Activated naive CD8-positive, alpha-beta T cell treated with anti-CD3 and anti-CD28 coated beads for 36 hours (primary cell): ENCODE measurements at regions not wholly inside any gene's neighbourhood (a gene's known extent, or its start where the extent isn't known, plus 50 kb on each side); places are given as distances from the start of the nearest gene placed in this dataset.
"Not testable (repeated sequence)": the region's sequence is repeated elsewhere in the genome, so short reads cannot be mapped to it uniquely, and the experiment has no call there.

Source experiments
- DNase-seq: peaks from one replicate; pipeline ENCODE4 v3.0.0; 2021
- H3K27ac Mint-ChIP-seq: one replicate; pipeline ENCODE4 v1.8.0; 2022; ENCODE audit warnings: mild to moderate bottlenecking, moderate library complexity, mixed read lengths
- H3K27me3 Mint-ChIP-seq: one replicate; pipeline ENCODE4 v1.8.0; 2022; ENCODE audit warnings: mild to moderate bottlenecking, mixed read lengths
- H3K36me3 Mint-ChIP-seq: one replicate; pipeline ENCODE4 v1.8.0; 2021; ENCODE audit warnings: mild to moderate bottlenecking, mixed read lengths
- H3K4me1 Mint-ChIP-seq: one replicate; pipeline ENCODE4 v1.8.0; 2021; ENCODE audit warnings: mixed read lengths
- H3K4me3 Mint-ChIP-seq: one replicate; pipeline ENCODE4 v1.8.0; 2022; ENCODE audit warnings: mild to moderate bottlenecking, moderate library complexity, mixed read lengths
- H3K9me3 Mint-ChIP-seq: one replicate; pipeline ENCODE4 v1.8.0; 2022; ENCODE audit warnings: mixed read lengths

- Mint-ChIP-seq H3K36me3 (no peaks in the 10 kb centered on the region), H3K9me3 (peaks cover 8% of the 10 kb centered on the region), H3K4me1 (no peaks in the 10 kb centered on the region), H3K27ac (no peak overlapping the region), H3K4me3 (no peak overlapping the region), H3K27me3 (no peaks in the 10 kb centered on the region)
- DNase-seq: no peak
Observed at GRCh38 chr3:19825193-19825592, 108.8 kb downstream of the EFHB start.

GRCh38 chr3:19822805-19823204 lies 111.2 kb downstream of the EFHB start:
- Mint-ChIP-seq H3K9me3 (peaks cover 8% of the 10 kb centered on the region), H3K27ac (no peak overlapping the region), H3K4me3 (no peak overlapping the region), H3K27me3 (no peaks in the 10 kb centered on the region), H3K36me3 (no peaks in the 10 kb centered on the region), H3K4me1 (no peaks in the 10 kb centered on the region)
- no peak for DNase-seq

GRCh38 chr3:19816631-19817030 lies 117.4 kb downstream of the EFHB start:
- Mint-ChIP-seq H3K4me1 (no peaks in the 10 kb centered on the region), H3K27ac (no peak overlapping the region), H3K36me3 (no peaks in the 10 kb centered on the region), H3K9me3 (peaks cover 2% of the 10 kb centered on the region), H3K27me3 (no peaks in the 10 kb centered on the region), H3K4me3 (no peak overlapping the region)
- no peak for DNase-seq

GRCh38 chr3:19815805-19816204 lies 118.2 kb downstream of the EFHB start:
- H3K9me3 Mint-ChIP-seq: no peaks in the 10 kb centered on the region
- no peaks in the 10 kb centered on the region for H3K27me3 Mint-ChIP-seq
- no peaks in the 10 kb centered on the region for H3K36me3 Mint-ChIP-seq
- no peak overlapping the region for H3K27ac Mint-ChIP-seq
- no peak overlapping the region for H3K4me3 Mint-ChIP-seq
- DNase-seq: no peak
- H3K4me1 Mint-ChIP-seq: no peaks in the 10 kb centered on the region

- H3K9me3 Mint-ChIP-seq, H3K36me3 Mint-ChIP-seq, H3K4me1 Mint-ChIP-seq, DNase-seq, H3K27me3 Mint-ChIP-seq, H3K27ac Mint-ChIP-seq, H3K4me3 Mint-ChIP-seq: not testable (repeated sequence)
Observed at GRCh38 chr3:19813743-19814142, 120.3 kb downstream of the EFHB start.

- Mint-ChIP-seq H3K36me3 (no peaks in the 10 kb centered on the region), H3K27ac (no peak overlapping the region)
- no peak for DNase-seq
Observed at GRCh38 chr3:19811689-19812088, 122.3 kb downstream of the EFHB start.

GRCh38 chr3:19808834-19809233 lies 125.2 kb downstream of the EFHB start:
- Mint-ChIP-seq H3K4me1 (no peaks in the 10 kb centered on the region), H3K36me3 (no peaks in the 10 kb centered on the region), H3K4me3 (no peak overlapping the region), H3K27ac (no peak overlapping the region), H3K27me3 (no peaks in the 10 kb centered on the region), H3K9me3 (no peaks in the 10 kb centered on the region)
- DNase-seq: no peak

More at GRCh38 chr3:19811689-19812088, 122.3 kb downstream of the EFHB start:
- Mint-ChIP-seq H3K4me3 (no peak overlapping the region), H3K27me3 (no peaks in the 10 kb centered on the region), H3K9me3 (no peaks in the 10 kb centered on the region), H3K4me1 (no peaks in the 10 kb centered on the region)

GRCh38 chr3:19799887-19800286 lies 134.1 kb downstream of the EFHB start:
- no peaks in the 10 kb centered on the region for H3K27me3 Mint-ChIP-seq
- peaks cover 16% of the 10 kb centered on the region for H3K9me3 Mint-ChIP-seq
- H3K27ac Mint-ChIP-seq: no peak overlapping the region
- H3K36me3 Mint-ChIP-seq: no peaks in the 10 kb centered on the region
- H3K4me1 Mint-ChIP-seq: no peaks in the 10 kb centered on the region
- H3K4me3 Mint-ChIP-seq: no peak overlapping the region
- no peak for DNase-seq

GRCh38 chr3:19799115-19799514 lies 134.9 kb downstream of the EFHB start:
- no peak for DNase-seq
- H3K4me1 Mint-ChIP-seq: no peaks in the 10 kb centered on the region
- H3K9me3 Mint-ChIP-seq: peaks cover 16% of the 10 kb centered on the region
- H3K4me3 Mint-ChIP-seq: no peak overlapping the region
- H3K27ac Mint-ChIP-seq: no peak overlapping the region
- H3K27me3 Mint-ChIP-seq: no peaks in the 10 kb centered on the region
- H3K36me3 Mint-ChIP-seq: no peaks in the 10 kb centered on the region

GRCh38 chr3:19798324-19798723 lies 135.7 kb downstream of the EFHB start:
- DNase-seq: no peak
- no peak overlapping the region for H3K4me3 Mint-ChIP-seq
- no peaks in the 10 kb centered on the region for H3K4me1 Mint-ChIP-seq
- no peaks in the 10 kb centered on the region for H3K36me3 Mint-ChIP-seq
- peaks cover 14% of the 10 kb centered on the region for H3K9me3 Mint-ChIP-seq
- H3K27ac Mint-ChIP-seq: no peak overlapping the region
- no peaks in the 10 kb centered on the region for H3K27me3 Mint-ChIP-seq

GRCh38 chr3:19792388-19792787 lies 141.6 kb downstream of the EFHB start:
- Mint-ChIP-seq H3K27ac (no peak overlapping the region), H3K36me3 (no peaks in the 10 kb centered on the region), H3K27me3 (no peaks in the 10 kb centered on the region), H3K4me1 (no peaks in the 10 kb centered on the region), H3K4me3 (no peak overlapping the region), H3K9me3 (peaks cover 2% of the 10 kb centered on the region)
- DNase-seq: no peak

GRCh38 chr3:19775765-19776164 lies 158.3 kb downstream of the EFHB start:
- Mint-ChIP-seq H3K27me3 (no peaks in the 10 kb centered on the region), H3K4me1 (no peaks in the 10 kb centered on the region), H3K36me3 (no peaks in the 10 kb centered on the region), H3K4me3 (no peak overlapping the region), H3K27ac (no peak overlapping the region), H3K9me3 (no peaks in the 10 kb centered on the region)
- DNase-seq: no peak

- Mint-ChIP-seq H3K27me3 (no peaks in the 10 kb centered on the region), H3K27ac (no peak overlapping the region), H3K9me3 (no peaks in the 10 kb centered on the region), H3K36me3 (no peaks in the 10 kb centered on the region), H3K4me1 (no peaks in the 10 kb centered on the region), H3K4me3 (no peak overlapping the region)
- no peak for DNase-seq
Observed at GRCh38 chr3:19769694-19770093, 164.3 kb downstream of the EFHB start.

GRCh38 chr3:19765954-19766353 lies 168.1 kb downstream of the EFHB start:
- Mint-ChIP-seq H3K27me3 (no peaks in the 10 kb centered on the region), H3K4me1 (no peaks in the 10 kb centered on the region), H3K4me3 (no peak overlapping the region), H3K9me3 (no peaks in the 10 kb centered on the region), H3K27ac (no peak overlapping the region), H3K36me3 (no peaks in the 10 kb centered on the region)
- DNase-seq: no peak

GRCh38 chr3:19757773-19758172 lies 176.2 kb downstream of the EFHB start:
- Mint-ChIP-seq H3K4me1 (no peaks in the 10 kb centered on the region), H3K9me3 (peaks cover 2% of the 10 kb centered on the region), H3K4me3 (no peak overlapping the region), H3K27me3 (peaks cover 6% of the 10 kb centered on the region), H3K36me3 (no peaks in the 10 kb centered on the region), H3K27ac (no peak overlapping the region)
- DNase-seq: no peak

- Mint-ChIP-seq H3K27ac (no peak overlapping the region), H3K9me3 (no peaks in the 10 kb centered on the region), H3K4me3 (no peak overlapping the region), H3K27me3 (no peaks in the 10 kb centered on the region), H3K4me1 (no peaks in the 10 kb centered on the region), H3K36me3 (no peaks in the 10 kb centered on the region)
- DNase-seq: no peak
Observed at GRCh38 chr3:19749448-19750017, 184.5 kb downstream of the EFHB start.
